ENCODE measurements at regions not wholly inside any gene's neighbourhood (a gene's known extent, or its start where the extent isn't known, plus 50 kb on each side); places are given as distances from the start of the nearest gene placed in this dataset.
"Not testable (repeated sequence)": the region's sequence is repeated elsewhere in the genome, so short reads cannot be mapped to it uniquely, and the experiment has no call there.

GRCh38 chr20:19840111-19840710, 82.2 kb downstream of the RIN2 start:
- Histone ChIP-seq H3K27me3 (ENCODE audit: insufficient read depth, low read length, poor library complexity) (peaks cover 3% of the 10 kb centered on the region), H3K9ac (ENCODE audit: low read depth, low read length) (no peak overlapping the region), H3K36me3 (ENCODE audit: insufficient read depth, low read length) (no peaks in the 10 kb centered on the region), H3K27ac (ENCODE audit: low read length) (no peak overlapping the region), H3K4me1 (ENCODE audit: insufficient read depth, low read length) (no peaks in the 10 kb centered on the region), H3K4me2 (ENCODE audit: insufficient read depth, low read length) (no peak overlapping the region), H2AFZ (ENCODE audit: low read depth, low read length) (no peak overlapping the region), H3K4me3 (ENCODE audit: low read depth in 1 of 2, low read length in 2 of 2) (no peak overlapping the region), H4K20me1 (ENCODE audit: insufficient read depth, low read length) (no peaks in the 10 kb centered on the region), H3K79me2 (ENCODE audit: insufficient read depth, low read length) (no peaks in the 10 kb centered on the region), H3K9me3 (ENCODE audit: insufficient read depth, low read length, severe bottlenecking) (no peaks in the 10 kb centered on the region)
- TF ChIP-seq CTCF (IDR thresholded peaks at IDR 0.05; ENCODE audit: borderline replicate concordance, extremely low read depth, low read length, poor library complexity, severe bottlenecking) (no peak), EZH2 (IDR thresholded peaks at IDR 0.05; ENCODE audit: borderline replicate concordance, low read depth, low read length, severe bottlenecking) (no peak)
- no peak for ATAC-seq (ENCODE audit: insufficient read depth, low read depth)
- DNase-seq: no peak

- Histone ChIP-seq H3K4me1 (ENCODE audit: insufficient read depth, low read length) (no peaks in the 10 kb centered on the region), H3K4me3 (ENCODE audit: low read depth in 1 of 2, low read length in 2 of 2) (no peak overlapping the region), H3K9ac (ENCODE audit: low read depth, low read length) (no peak overlapping the region), H3K4me2 (ENCODE audit: insufficient read depth, low read length) (no peak overlapping the region), H3K27ac (ENCODE audit: low read length) (no peak overlapping the region), H3K27me3 (ENCODE audit: insufficient read depth, low read length, poor library complexity) (peaks cover 3% of the 10 kb centered on the region), H3K36me3 (ENCODE audit: insufficient read depth, low read length) (no peaks in the 10 kb centered on the region), H2AFZ (ENCODE audit: low read depth, low read length) (no peak overlapping the region), H3K9me3 (ENCODE audit: insufficient read depth, low read length, severe bottlenecking) (no peaks in the 10 kb centered on the region), H4K20me1 (ENCODE audit: insufficient read depth, low read length) (no peaks in the 10 kb centered on the region), H3K79me2 (ENCODE audit: insufficient read depth, low read length) (no peaks in the 10 kb centered on the region)
- ATAC-seq (ENCODE audit: insufficient read depth, low read depth) (no peak), DNase-seq (no peak)
- TF ChIP-seq CTCF (IDR thresholded peaks at IDR 0.05; ENCODE audit: borderline replicate concordance, extremely low read depth, low read length, poor library complexity, severe bottlenecking) (no peak), EZH2 (IDR thresholded peaks at IDR 0.05; ENCODE audit: borderline replicate concordance, low read depth, low read length, severe bottlenecking) (no peak)
Observed at GRCh38 chr20:19841740-19842139, 83.7 kb downstream of the RIN2 start.

GRCh38 chr20:19844850-19845249, 86.8 kb downstream of the RIN2 start:
- H2AFZ ChIP-seq (ENCODE audit: low read depth, low read length); H3K9ac ChIP-seq (ENCODE audit: low read depth, low read length); H4K20me1 ChIP-seq (ENCODE audit: insufficient read depth, low read length); H3K4me2 ChIP-seq (ENCODE audit: insufficient read depth, low read length); H3K4me1 ChIP-seq (ENCODE audit: insufficient read depth, low read length); DNase-seq; H3K4me3 ChIP-seq (ENCODE audit: low read depth in 1 of 2, low read length in 2 of 2); H3K79me2 ChIP-seq (ENCODE audit: insufficient read depth, low read length); ATAC-seq (ENCODE audit: insufficient read depth, low read depth); H3K27ac ChIP-seq (ENCODE audit: low read length); H3K27me3 ChIP-seq (ENCODE audit: insufficient read depth, low read length, poor library complexity); H3K9me3 ChIP-seq (ENCODE audit: insufficient read depth, low read length, severe bottlenecking); H3K36me3 ChIP-seq (ENCODE audit: insufficient read depth, low read length): not testable (repeated sequence)

- no peaks in the 10 kb centered on the region for H3K79me2 ChIP-seq (ENCODE audit: insufficient read depth, low read length)
- no peaks in the 10 kb centered on the region for H3K27me3 ChIP-seq (ENCODE audit: insufficient read depth, low read length, poor library complexity)
- no peak overlapping the region for H3K9ac ChIP-seq (ENCODE audit: low read depth, low read length)
- DNase-seq (no peak), ATAC-seq (ENCODE audit: insufficient read depth, low read depth) (no peak)
- H4K20me1 ChIP-seq (ENCODE audit: insufficient read depth, low read length): no peaks in the 10 kb centered on the region
- no peak overlapping the region for H2AFZ ChIP-seq (ENCODE audit: low read depth, low read length)
- H3K9me3 ChIP-seq (ENCODE audit: insufficient read depth, low read length, severe bottlenecking): no peaks in the 10 kb centered on the region
- H3K27ac ChIP-seq (ENCODE audit: low read length): no peak overlapping the region
- no peaks in the 10 kb centered on the region for H3K4me1 ChIP-seq (ENCODE audit: insufficient read depth, low read length)
- H3K4me3 ChIP-seq (ENCODE audit: low read depth in 1 of 2, low read length in 2 of 2): no peak overlapping the region
- no peak overlapping the region for H3K4me2 ChIP-seq (ENCODE audit: insufficient read depth, low read length)
- no peak for TF ChIP-seq CTCF (IDR thresholded peaks at IDR 0.05; ENCODE audit: borderline replicate concordance, extremely low read depth, low read length, poor library complexity, severe bottlenecking)
- TF ChIP-seq EZH2 (IDR thresholded peaks at IDR 0.05; ENCODE audit: borderline replicate concordance, low read depth, low read length, severe bottlenecking): no peak
- H3K36me3 ChIP-seq (ENCODE audit: insufficient read depth, low read length): no peaks in the 10 kb centered on the region
Observed at GRCh38 chr20:19847383-19847782, 89.3 kb downstream of the RIN2 start.

Measured in DND-41 (cell line).